Upper lobe of left lung (tissue), 4 donors: ENCODE measurements at regions not wholly inside any gene's neighbourhood (a gene's known extent, or its start where the extent isn't known, plus 50 kb on each side); places are given as distances from the start of the nearest gene placed in this dataset.

ENCODE experiments used
- CTCF ChIP-seq, 6 experiments: fragments of 450-650 bp in 4 of 6; fragments of 200-600 bp in 2 of 6; sonication (generic) in 2 of 6; IDR thresholded peaks; one replicate each; pipeline ENCODE4 v1.5.1; 2016 to 2019; ENCODE audit warnings: antibody characterized with exemption in 6 of 6
- POLR2A ChIP-seq, 4 donors: fragments of 450-650 bp; IDR thresholded peaks; one replicate each; pipeline ENCODE4 v1.5.1; 2016 to 2017; ENCODE audit warnings: antibody characterized with exemption in 4 of 4, mild to moderate bottlenecking in 2 of 4

GRCh38 chr6:147738099-147738498, 229.6 kb downstream of the SAMD5 start:
- TF ChIP-seq CTCF (IDR thresholded peaks at IDR 0.05) (no peak), POLR2A (IDR thresholded peaks at IDR 0.05) (no peak)
